AG09319 (cell line): ENCODE measurements at regions not wholly inside any gene's neighbourhood (a gene's known extent, or its start where the extent isn't known, plus 50 kb on each side); places are given as distances from the start of the nearest gene placed in this dataset.

Experiments used
- DNase-seq: peaks from one replicate; pipeline ENCODE4 v3.0.0-alpha.2; 2010; ENCODE audit warnings: low read depth; ENCODE audit errors: extremely low read depth
- TF ChIP-seq, protein P1 (sequence below): IDR thresholded peaks from 2 replicates; pipeline ENCODE4 v1.5.1; 2011; ENCODE audit warnings: low read depth, mild to moderate bottlenecking, inconsistent platforms, low read length, moderate library complexity

- TF ChIP-seq, protein P1, sequence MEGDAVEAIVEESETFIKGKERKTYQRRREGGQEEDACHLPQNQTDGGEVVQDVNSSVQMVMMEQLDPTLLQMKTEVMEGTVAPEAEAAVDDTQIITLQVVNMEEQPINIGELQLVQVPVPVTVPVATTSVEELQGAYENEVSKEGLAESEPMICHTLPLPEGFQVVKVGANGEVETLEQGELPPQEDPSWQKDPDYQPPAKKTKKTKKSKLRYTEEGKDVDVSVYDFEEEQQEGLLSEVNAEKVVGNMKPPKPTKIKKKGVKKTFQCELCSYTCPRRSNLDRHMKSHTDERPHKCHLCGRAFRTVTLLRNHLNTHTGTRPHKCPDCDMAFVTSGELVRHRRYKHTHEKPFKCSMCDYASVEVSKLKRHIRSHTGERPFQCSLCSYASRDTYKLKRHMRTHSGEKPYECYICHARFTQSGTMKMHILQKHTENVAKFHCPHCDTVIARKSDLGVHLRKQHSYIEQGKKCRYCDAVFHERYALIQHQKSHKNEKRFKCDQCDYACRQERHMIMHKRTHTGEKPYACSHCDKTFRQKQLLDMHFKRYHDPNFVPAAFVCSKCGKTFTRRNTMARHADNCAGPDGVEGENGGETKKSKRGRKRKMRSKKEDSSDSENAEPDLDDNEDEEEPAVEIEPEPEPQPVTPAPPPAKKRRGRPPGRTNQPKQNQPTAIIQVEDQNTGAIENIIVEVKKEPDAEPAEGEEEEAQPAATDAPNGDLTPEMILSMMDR, result no peak
- no peak for DNase-seq
These were observed 188.9 kb upstream of the SERP2 start for GRCh38 chr13:44184740-44185139.

DNA sequence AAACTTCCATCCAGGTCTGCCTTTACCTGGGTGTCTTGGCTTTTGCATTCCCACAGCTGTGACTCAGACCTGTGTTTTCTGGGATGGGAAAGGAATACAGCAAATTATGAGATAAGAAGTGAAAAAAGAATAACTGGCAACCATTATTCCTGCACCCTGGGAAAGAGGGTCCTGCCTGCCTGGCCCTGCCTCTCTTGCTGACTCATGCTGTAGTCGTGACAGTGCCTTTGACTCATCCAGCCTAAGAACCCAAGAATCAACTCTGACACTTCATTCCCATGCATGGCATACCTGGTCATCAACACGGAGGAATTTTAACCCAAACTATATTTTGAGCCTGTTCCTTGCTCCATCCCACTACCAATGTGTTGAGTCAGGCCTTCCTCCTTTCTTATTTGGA is 185.4 kb upstream of the SERP2 start:
- no peak for DNase-seq
- TF ChIP-seq, protein P1, result no peak

DNA sequence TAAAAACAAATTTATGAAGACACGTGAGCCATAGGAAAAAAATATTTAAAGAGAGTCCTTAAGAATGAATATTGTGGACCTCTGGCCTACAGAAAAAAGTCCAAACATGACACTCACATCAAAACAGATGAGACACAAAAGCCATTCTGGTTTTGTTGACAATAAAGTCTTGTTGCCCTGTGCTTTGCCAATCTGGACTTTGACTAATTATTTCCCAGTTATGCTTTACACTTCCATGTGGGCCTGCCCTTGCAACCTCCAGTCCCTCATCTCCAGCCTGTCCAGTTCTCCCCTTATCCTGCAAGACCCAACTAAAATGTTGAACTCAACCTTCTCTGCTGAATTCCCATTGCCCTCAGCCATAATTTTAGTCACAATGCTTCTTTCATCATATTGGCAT is 184.5 kb upstream of the SERP2 start:
- DNase-seq, result no peak
- TF ChIP-seq, protein P1, result no peak

GRCh38 chr13:44191103-44191502 is 182.5 kb upstream of the SERP2 start:
- TF ChIP-seq, protein P1, result no peak
- DNase-seq, result no peak

- TF ChIP-seq, protein P1, result peak; percentile 75
- peak; percentile 80 for DNase-seq
These were observed 182.0 kb upstream of the SERP2 start for GRCh38 chr13:44191504-44192171.

GRCh38 chr13:44193731-44194130 is 179.9 kb upstream of the SERP2 start:
- TF ChIP-seq, protein P1, result no peak
- no peak for DNase-seq

GRCh38 chr13:44195245-44195644 is 178.4 kb upstream of the SERP2 start:
- TF ChIP-seq, protein P1, result no peak

More at GRCh38 chr13:44195245-44195644, 178.4 kb upstream of the SERP2 start:
- DNase-seq, result no peak
